ENCODE measurements at regions not wholly inside any gene's neighbourhood (a gene's known extent, or its start where the extent isn't known, plus 50 kb on each side); places are given as distances from the start of the nearest gene placed in this dataset.

DNA sequence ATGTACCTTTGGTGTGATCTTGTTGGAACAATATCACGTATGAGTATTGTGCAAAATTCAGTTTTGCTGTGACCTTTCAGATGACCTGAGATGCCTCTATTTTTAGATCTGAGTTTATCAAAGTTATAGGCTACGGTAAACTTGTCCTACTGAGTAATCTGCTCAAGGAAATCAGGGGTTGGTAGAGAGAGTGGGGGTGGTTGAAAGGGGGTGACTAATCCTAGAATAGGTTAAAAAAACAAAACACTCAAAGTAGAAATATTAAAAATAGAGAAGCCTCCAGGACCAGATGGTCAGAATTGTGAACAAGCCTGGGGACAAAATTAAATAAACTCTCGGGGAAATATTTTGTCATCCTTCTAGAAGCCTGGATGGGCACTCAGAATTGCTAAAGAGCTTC, 59.9 kb upstream of the C11orf87 start:
- H3K27me3 ChIP-seq (ENCODE audit: control insufficient read depth in 1 of 2, insufficient read depth in 2 of 2, low read length in 2 of 2), result no peaks in the 10 kb centered on the region
- intact Hi-C loops (cut with DNase I, micrococcal nuclease), result no loop called here
- peaks cover 2% of the 10 kb centered on the region for H3K9me3 Mint-ChIP-seq
- H3K36me3 Mint-ChIP-seq (ENCODE audit: low read depth), result no peaks in the 10 kb centered on the region
- CTCF ChIA-PET, result no interaction called here
- TF ChIP-seq, protein P1, sequence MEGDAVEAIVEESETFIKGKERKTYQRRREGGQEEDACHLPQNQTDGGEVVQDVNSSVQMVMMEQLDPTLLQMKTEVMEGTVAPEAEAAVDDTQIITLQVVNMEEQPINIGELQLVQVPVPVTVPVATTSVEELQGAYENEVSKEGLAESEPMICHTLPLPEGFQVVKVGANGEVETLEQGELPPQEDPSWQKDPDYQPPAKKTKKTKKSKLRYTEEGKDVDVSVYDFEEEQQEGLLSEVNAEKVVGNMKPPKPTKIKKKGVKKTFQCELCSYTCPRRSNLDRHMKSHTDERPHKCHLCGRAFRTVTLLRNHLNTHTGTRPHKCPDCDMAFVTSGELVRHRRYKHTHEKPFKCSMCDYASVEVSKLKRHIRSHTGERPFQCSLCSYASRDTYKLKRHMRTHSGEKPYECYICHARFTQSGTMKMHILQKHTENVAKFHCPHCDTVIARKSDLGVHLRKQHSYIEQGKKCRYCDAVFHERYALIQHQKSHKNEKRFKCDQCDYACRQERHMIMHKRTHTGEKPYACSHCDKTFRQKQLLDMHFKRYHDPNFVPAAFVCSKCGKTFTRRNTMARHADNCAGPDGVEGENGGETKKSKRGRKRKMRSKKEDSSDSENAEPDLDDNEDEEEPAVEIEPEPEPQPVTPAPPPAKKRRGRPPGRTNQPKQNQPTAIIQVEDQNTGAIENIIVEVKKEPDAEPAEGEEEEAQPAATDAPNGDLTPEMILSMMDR (IDR thresholded peaks at IDR 0.05), result no peak
- POLR2A ChIA-PET, result no interaction called here
- no peak overlapping the region for H3K4me3 Mint-ChIP-seq
- H3K9me3 ChIP-seq (ENCODE audit: control insufficient read depth in 1 of 2, insufficient read depth in 1 of 2, low read length in 2 of 2), result no peaks in the 10 kb centered on the region
- H3K36me3 ChIP-seq (ENCODE audit: insufficient read depth, low read length), result no peaks in the 10 kb centered on the region
- H3K4me1 Mint-ChIP-seq (ENCODE audit: low read depth), result no peaks in the 10 kb centered on the region
- H3K27ac ChIP-seq (ENCODE audit: low read depth in 1 of 2, low read length in 2 of 2), result no peak overlapping the region
- DNase-seq (no peak), ATAC-seq (ENCODE audit: poor library complexity) (no peak)
- H3K27me3 Mint-ChIP-seq, result no peaks in the 10 kb centered on the region
- no peak overlapping the region for H3K27ac Mint-ChIP-seq
- H3K4me1 ChIP-seq (ENCODE audit: insufficient read depth, low read length), result no peaks in the 10 kb centered on the region
- H3K4me3 ChIP-seq (ENCODE audit: low read length), result no peak overlapping the region

DNA sequence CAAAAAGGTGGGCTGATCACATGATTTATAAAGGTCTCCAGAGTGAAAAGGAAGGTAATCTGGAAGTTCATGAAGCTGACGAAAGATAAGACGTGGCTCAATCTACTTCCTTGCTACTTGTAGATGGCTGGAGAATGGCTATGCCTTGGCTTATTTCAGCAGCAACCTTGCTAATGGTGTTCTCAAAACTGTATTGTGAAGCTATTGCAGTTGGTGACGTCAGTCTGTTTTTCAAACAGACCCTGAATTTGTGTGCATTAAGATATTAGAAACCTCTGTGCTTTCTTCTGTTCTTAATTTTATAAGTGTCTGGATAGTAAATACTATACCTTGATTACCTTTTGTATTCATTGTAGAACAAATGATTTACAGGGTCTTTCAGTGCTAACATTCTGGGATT, 58.3 kb upstream of the C11orf87 start:
- Mint-ChIP-seq H3K4me1 (ENCODE audit: low read depth) (no peaks in the 10 kb centered on the region), H3K27me3 (no peaks in the 10 kb centered on the region), H3K36me3 (ENCODE audit: low read depth) (no peaks in the 10 kb centered on the region), H3K9me3 (peaks cover 3% of the 10 kb centered on the region), H3K27ac (no peak overlapping the region), H3K4me3 (no peak overlapping the region)
- TF ChIP-seq, protein P1 (IDR thresholded peaks at IDR 0.05), result no peak
- intact Hi-C loops (cut with DNase I, micrococcal nuclease), result no loop called here
- ATAC-seq (ENCODE audit: poor library complexity) (no peak), DNase-seq (no peak)
- Histone ChIP-seq H3K36me3 (ENCODE audit: insufficient read depth, low read length) (no peaks in the 10 kb centered on the region), H3K27ac (ENCODE audit: low read depth in 1 of 2, low read length in 2 of 2) (no peak overlapping the region), H3K27me3 (ENCODE audit: control insufficient read depth in 1 of 2, insufficient read depth in 2 of 2, low read length in 2 of 2) (no peaks in the 10 kb centered on the region), H3K9me3 (ENCODE audit: control insufficient read depth in 1 of 2, insufficient read depth in 1 of 2, low read length in 2 of 2) (no peaks in the 10 kb centered on the region), H3K4me1 (ENCODE audit: insufficient read depth, low read length) (no peaks in the 10 kb centered on the region), H3K4me3 (ENCODE audit: low read length) (no peak overlapping the region)
- ChIA-PET CTCF (no interaction called here), POLR2A (no interaction called here)

DNA sequence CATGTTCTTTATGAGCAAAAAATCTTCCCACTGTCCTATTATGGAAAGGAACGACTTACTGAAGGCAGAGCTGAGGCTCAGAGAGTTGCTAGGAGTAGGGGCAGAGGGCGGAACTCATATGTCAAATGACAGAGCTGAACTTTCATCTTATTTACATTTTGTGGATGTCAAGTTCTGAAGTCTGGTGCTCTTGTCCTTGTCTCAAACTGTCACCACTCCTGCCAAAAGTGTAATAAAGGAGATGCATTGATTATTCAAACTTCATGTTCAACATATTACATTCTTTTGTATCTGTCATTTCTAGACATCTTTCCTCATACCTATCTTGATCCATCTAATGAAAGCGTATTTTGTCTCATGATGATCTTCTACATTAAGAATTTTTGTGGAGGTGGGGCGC, 57.1 kb upstream of the C11orf87 start:
- intact Hi-C loops (cut with DNase I, micrococcal nuclease), result no loop called here
- CTCF ChIA-PET, result no interaction called here
- no peak overlapping the region for H3K4me3 Mint-ChIP-seq

More for the DNA sequence above, 57.1 kb upstream of the C11orf87 start:
- H3K27me3 Mint-ChIP-seq, result no peaks in the 10 kb centered on the region
- POLR2A ChIA-PET, result no interaction called here
- TF ChIP-seq, protein P1 (IDR thresholded peaks at IDR 0.05), result no peak
- H3K27me3 ChIP-seq (ENCODE audit: control insufficient read depth in 1 of 2, insufficient read depth in 2 of 2, low read length in 2 of 2), result no peaks in the 10 kb centered on the region
- no peaks in the 10 kb centered on the region for H3K36me3 ChIP-seq (ENCODE audit: insufficient read depth, low read length)
- no peak overlapping the region for H3K27ac ChIP-seq (ENCODE audit: low read depth in 1 of 2, low read length in 2 of 2)
- no peaks in the 10 kb centered on the region for H3K4me1 Mint-ChIP-seq (ENCODE audit: low read depth)
- ATAC-seq (ENCODE audit: poor library complexity), result no peak
- H3K9me3 Mint-ChIP-seq, result peaks cover 6% of the 10 kb centered on the region
- no peaks in the 10 kb centered on the region for H3K4me1 ChIP-seq (ENCODE audit: insufficient read depth, low read length)
- no peaks in the 10 kb centered on the region for H3K9me3 ChIP-seq (ENCODE audit: control insufficient read depth in 1 of 2, insufficient read depth in 1 of 2, low read length in 2 of 2)
- no peaks in the 10 kb centered on the region for H3K36me3 Mint-ChIP-seq (ENCODE audit: low read depth)
- H3K27ac Mint-ChIP-seq, result no peak overlapping the region
- DNase-seq, result no peak
- no peak overlapping the region for H3K4me3 ChIP-seq (ENCODE audit: low read length)

Data from CD4-positive, alpha-beta T cell (primary cell).